HG03439 (cell line): ENCODE measurements at regions not wholly inside any gene's neighbourhood (a gene's known extent, or its start where the extent isn't known, plus 50 kb on each side); places are given as distances from the start of the nearest gene placed in this dataset.
"Not testable (repeated sequence)": the region's sequence is repeated elsewhere in the genome, so short reads cannot be mapped to it uniquely, and the experiment has no call there.

Experiments
- ATAC-seq: cut with Tn5 transposase; IDR thresholded peaks from one replicate; pipeline ENCODE4 v1.9.1; 2021; ENCODE audit warnings: mild to moderate bottlenecking, moderate library complexity; ENCODE audit not compliant: unreplicated experiment

DNA sequence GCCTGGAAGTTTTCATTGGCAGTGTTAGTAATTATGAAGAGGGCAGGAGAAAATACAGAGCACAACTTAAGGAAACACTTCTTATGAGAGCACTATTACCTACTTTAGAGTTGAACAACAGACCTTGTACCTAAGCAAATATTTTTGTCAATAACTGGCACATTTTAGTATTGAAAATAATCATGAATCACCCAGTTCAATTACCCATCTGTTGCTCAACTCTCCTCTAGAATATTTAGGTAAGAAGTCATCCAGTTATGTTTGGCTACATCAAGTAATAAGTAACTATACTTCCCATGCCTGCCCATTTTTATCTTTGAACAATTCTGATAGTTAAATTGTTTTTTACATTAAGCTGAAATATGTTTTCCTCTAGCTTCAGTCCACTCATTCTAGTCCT lies 893.4 kb downstream of the DIAPH3 start:
- ATAC-seq = no peak

DNA sequence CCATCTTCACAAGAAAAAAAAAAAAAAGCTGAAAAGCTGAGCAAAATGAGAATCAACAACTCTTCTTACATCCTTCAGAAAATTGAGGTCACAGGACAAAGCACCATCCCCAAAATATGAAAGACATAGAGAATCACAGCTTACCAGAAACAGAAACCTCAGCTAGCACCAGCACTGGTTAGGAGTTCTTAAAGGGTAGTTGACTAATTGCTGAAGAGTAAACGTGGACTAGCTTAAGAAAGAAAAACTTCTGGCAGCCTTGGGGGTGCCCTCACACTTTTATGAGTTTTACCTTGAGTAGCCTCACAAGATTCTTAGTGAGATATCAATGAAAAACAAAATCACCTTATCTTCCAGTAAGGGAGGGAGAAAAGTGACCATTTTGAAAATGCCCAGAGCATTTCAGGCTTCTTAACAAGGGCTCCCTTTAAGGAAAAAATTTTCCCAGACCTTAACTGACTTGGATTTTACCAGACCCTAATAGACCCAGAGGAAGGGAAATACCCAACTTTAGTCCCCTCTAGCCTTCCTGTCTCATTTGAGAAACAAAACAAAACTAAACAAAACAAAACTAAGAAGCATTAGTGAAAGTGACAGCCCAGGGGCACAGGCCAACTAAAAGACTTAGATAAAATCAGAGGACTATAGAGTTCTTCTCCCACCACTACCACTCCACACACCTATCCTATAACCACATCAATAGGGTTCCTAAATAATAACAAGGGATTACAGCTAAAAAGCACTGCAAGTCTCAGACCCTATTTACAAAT lies 888.6 kb downstream of the DIAPH3 start:
- no peak for ATAC-seq

DNA sequence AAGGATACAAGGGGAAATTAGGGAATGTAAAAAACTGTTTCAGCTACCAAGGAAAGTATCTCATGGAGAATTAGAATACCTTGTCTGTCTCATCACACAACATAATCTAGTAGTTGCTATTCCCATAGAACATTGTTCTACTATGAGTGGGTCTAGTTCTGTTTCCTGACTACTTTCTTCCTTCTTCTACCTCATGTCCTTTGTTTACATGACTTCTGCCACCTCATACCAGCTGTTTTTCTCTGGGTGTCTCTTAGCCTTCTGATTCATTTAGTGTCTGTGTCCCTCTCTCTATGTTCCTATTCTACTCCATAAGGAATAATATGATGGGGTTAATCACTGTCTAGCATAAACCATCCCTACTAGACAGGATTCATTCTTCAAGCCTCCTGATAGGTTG lies 887.3 kb downstream of the DIAPH3 start:
- no peak for ATAC-seq

DNA sequence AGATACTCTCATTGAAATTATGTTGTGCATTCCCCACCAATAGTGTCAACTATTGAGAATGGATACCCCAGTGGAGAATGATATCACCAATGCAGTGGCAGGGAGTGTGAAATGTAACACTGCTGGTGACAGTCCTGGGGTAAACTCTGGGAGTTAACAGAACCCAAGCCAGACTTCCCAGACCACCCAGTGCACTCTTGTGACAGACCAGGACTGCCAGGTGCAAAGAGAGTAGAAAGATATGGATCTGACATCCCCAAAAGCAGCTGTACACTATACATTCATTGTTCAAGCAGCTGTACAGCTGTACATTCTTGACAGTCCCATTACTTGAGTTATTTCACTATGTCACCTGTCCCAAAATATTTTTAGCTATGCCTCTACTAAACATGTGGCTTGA lies 886.6 kb downstream of the DIAPH3 start:
- ATAC-seq = no peak

DNA sequence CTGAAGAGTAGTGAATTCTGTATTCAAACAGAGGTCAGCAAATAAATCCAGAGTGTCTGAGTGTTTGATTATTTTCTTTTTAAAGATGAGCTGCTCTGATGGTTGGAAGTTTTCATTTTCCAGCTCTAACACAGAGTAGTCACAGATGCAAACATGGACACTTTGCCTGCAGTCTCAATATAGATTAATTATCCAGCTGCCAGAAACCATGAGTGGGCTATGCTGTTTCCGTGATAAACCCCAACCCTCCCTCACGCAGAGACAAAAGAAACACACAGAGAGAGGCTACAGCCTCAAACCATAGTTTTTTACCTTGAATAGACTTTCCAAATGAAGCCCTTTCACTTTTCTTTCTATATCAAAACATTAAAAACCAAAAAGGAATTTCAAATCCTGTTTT lies 884.7 kb downstream of the DIAPH3 start:
- no peak for ATAC-seq

DNA sequence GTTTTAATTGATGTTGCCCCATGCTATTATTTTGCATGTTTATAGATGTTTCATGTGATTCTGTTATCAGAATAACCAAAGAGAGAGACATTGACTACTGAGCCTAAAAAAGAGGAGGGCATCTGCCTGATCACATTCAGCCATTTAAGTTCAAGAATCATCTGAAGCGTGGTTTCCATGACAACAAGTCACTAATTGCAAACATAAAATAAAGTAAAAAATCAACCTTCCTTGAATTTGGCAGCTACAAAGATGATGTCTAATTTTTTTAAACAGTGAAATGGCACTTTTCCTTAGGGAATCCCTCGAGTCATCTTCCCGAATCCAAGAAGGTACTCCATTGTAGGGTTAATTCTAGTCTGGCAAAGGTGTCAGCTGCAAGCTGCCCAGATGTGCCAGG lies 884.2 kb downstream of the DIAPH3 start:
- ATAC-seq = no peak

DNA sequence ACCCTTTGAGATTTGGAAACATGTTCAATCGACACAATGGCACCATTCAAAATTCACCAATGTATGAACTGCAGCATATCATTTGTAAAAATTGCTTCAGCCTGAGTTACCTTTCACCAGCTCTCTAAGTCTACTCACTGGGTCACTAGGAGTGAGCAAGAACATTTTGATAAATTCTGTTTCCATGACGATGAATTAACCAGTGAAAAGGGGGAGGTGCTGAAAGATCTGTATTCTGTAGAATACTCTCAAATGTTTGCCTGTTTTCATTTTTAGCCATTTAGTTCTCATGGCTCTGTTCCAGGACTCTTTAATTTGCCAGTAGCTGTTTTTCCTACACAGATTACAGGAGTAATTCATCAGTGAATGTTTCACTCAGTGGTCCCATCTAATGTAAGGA lies 883.4 kb downstream of the DIAPH3 start:
- ATAC-seq = no peak

DNA sequence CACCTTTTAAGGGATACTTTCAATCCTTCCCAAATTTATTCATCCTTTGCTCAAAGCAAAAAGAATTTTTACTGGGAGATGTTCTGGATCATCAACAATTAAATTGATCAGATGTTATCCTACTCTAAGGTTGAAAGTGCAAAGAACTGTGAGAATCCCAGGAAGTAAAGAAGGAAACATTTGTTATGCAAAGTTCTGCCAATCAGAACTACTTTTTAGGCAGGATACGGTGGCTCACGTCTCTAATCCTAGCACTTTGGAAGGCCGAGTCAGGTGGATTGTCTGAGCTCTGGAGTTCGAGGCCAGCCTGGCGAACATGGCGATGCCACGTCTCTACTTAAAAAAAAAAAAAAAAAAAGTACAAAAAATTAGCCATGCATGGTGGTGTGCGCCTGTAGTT lies 882.3 kb downstream of the DIAPH3 start:
- ATAC-seq = no peak

DNA sequence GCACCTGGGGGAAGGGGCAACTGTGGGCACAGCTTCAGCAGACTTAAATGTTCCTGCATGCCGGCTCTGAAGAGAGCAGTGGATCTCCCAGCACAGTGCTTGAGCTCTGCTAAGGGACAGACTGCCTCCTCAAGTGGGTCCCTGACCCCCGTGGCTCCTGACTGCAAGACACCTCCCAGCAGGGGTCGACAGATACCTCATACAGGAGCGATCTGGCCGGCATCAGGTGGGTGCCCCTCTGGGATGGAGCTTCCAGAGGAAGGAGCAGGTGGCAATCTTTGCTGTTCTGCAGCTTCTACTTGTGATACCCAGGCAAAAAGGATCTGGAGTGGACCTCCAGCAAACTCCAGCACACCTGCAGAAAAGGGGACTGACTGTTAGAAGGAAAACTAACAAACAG lies 871.5 kb downstream of the DIAPH3 start:
- not testable (repeated sequence) for ATAC-seq

DNA sequence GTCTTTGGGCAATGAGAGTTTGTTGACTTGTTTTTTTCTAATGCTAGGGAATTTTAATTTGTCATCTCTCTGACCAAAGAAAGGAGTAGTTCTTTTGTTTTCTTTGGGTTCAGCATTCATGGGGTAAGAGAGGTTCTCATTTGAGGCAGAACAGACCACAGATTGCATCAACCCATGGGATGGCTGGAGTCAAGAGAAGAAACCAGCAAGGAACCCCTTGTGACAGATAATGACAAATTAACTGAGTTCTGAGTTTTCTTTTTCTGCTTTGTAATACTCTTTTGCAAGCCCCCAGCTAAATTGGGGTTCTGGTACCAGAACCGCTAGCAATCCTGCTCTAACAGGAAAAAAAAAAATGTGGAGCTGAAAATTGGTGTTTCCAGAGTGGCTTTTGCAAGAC lies 864.1 kb downstream of the DIAPH3 start:
- no peak for ATAC-seq

DNA sequence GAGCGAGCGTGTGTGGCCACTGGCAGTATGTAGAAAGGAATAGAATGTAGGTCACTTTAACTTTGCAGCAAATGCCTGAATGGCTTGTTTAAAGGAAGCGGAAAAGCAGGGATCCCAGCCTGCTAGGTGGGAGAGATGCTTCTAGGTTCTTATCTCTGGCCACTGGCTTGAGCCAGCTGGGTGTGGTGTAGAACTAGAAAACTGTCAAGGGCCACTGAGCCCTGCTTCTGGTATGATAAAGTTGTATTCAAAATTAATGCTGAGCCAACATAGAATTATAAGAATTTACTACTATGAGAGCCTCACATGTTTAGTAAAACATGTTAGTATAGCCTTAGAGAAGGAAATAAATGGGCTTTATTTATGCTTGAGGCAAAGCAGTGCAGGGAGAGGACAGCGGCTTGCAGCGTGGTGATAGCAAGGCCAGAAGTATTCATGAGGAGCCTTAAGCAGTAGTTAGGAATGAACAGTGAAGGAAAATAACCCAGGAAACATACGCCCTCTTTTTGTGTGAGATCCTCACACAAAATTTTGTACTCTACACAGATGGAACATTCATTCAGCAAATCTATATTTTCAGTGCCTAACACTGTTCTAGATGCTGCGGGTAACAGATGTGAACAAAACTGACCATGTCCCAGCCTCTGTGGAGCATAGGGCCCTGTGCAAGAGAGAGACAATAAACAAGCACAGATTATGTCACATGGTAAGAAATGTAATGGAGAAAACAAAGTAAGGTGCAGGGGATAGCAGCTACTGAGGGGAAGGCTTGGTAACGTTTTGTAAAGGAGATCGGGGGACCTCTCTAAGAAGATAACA lies 863.2 kb downstream of the DIAPH3 start:
- ATAC-seq = no peak

DNA sequence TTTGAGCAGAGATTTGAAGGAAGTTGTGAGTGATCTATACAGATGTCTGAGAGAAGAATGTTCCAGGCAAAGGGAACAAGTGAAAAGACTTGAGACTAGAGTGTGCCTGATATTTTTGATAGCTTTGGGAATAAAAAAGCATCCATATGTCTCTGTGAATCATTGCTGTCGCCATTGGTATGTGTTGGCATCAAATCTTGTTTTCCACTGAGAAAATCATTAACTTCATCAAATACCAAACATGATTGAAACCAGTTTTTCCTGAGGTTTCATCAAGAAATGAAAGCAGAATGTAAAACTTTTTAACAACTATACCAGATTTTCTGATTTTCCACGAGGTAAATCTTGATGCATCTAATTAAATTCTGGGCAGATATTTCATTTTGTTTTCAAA lies 862.6 kb downstream of the DIAPH3 start:
- no peak for ATAC-seq

DNA sequence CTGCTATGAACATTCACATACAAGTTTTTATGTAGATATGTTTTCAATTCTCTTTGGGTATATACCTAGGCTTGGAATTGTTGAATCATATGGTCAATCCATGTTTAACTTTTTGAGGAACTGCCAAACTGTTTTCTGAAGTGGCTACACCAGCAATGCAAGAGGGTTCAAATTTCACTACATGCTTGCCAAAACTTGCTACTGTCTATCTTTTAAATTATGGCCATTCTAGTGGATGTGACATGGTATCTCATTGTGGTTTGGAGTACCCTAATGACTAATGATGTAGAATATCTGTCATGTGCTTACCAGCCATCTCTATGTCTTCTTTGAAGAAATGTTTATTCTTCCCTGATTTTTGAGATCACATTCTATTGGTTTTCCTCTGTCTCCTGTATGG lies 860.3 kb downstream of the DIAPH3 start:
- ATAC-seq = no peak

DNA sequence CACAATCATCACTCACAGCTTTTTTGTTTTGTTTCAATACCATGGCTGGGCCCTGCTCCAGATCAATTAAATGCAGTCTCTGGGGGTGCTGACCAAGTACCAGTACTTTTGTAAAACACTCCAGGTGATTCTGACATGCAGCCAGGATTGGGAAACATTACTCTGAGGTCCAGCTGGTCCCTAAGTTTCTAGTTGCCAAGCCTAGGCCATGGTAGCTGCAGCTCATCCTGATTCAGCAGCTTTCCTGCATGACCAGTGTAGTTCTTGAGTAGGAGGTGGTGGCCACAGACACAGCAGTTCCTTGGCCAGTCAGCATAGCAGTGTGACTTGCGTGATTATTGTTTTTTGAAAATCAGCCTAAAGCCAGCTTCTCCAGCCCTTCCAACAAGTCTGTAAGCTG lies 859.1 kb downstream of the DIAPH3 start:
- no peak for ATAC-seq

DNA sequence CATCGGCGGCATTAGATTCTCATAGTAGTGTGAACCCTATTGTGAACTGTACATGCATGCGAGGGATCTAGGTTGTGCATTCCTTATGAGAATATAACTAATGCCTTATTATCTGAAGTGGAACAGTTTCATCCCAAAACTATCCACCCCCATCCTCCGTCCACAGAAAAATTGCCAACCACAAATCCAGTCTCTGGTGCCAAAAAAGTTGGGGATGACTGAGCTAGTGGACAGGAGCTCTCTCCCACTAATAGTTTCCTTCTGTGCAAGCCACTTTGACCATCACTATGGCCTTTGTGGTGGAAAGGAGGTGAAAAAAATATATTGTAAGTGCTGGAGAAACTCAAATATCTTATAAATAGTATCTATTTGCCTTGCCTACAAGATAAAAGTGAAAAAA lies 857.8 kb downstream of the DIAPH3 start:
- no peak for ATAC-seq

DNA sequence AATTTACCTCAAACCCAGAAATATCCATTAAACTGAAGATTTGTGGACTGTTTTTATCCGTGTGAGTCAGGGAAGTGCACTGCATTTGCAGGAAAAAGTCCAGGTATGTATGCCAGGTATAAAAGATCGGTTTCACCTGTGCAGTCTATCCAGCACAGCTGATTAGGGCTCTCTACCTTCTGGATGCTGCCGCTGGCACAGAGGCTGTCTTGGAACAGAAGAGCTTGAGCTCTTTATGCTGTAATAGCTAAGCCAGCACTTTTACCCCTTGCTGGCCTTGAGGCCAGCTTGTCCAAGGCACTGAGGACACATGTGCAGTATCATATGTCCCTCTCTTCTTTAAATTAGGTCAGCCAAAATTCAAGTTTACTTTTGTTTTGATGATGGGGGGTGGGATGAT lies 851.0 kb downstream of the DIAPH3 start:
- no peak for ATAC-seq

DNA sequence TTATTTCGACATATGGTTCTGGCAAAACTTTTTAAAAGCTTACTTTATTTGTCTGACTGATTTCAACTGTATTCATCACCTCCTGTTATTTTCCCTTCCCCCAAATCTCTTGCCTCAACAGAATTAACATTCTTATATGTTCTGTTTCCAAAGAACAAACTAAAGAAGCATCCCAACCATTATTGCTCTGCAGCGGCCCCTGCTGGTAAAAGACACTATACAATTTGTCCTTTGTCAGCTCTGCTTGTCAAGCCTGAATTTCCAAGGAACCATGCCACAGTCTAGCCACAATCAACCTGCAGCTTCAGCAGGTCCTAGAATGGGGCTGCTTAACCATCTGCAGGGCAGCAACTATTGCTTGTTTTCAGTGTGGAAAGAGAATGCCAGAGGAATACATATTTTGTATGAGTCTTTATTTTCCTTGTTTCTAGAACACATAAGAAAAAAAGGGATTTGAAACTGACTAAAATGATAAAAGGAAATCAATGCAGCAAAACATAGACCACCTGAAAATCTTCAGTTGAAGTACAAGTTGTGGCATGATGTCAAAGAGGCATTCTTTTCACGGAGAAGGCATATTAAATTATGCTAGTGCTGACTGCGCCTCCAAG lies 845.3 kb downstream of the DIAPH3 start:
- ATAC-seq = peak; percentile 71

DNA sequence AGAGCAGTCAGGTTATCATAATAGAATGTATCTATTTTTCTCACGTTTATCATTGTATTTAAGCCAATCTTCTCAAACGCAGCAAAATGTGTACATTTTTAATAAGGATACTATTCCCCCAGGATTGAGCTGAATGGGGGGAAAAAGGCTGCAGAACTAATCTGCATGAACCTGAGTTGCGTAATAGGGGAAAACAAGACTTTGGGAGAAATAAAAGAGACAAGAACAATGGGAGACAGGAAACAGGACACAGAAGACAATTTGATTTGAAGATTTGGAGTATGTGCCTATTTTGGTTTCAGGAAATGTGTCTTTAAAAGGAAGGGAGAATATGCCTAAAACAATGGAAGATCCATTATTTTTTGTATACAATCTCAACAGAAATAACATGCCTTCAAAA lies 844.5 kb downstream of the DIAPH3 start:
- ATAC-seq = no peak

DNA sequence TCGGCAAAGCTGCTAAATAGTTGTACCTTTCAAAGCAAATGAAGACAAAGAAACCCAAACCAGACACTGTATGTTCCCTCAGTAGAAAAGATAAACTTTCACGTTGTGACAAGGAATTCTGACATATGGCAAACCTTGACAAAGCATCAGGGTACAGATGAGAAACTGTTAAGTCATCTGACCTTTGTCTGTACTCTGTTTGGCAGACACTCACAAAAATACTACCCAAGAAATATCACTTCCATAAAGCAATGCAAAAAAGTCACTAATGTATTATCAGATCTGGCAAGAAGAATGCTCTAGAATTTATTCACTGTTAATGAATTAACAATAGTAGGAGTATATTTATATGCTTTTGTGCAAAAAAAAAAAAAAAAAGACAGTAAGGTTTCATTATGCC lies 843.7 kb downstream of the DIAPH3 start:
- no peak for ATAC-seq

DNA sequence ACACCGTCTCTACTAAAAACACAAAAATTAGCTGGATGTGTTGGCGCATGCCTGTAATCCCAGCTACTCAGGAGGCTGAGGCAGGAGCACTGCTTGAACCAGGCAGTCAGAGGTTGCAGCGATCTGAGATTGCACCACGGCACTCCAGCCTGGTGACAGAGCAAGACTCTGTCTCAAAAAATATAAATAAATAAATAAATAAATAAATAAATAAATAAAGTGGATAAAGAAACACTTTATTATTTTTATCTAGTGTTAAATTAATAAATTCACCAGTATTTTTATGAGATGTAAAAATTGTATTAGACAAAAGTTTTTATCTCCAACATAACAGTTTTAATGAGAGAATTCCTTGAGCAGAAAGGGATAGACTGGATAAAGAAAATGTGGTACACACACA lies 839.3 kb downstream of the DIAPH3 start:
- not testable (repeated sequence) for ATAC-seq

DNA sequence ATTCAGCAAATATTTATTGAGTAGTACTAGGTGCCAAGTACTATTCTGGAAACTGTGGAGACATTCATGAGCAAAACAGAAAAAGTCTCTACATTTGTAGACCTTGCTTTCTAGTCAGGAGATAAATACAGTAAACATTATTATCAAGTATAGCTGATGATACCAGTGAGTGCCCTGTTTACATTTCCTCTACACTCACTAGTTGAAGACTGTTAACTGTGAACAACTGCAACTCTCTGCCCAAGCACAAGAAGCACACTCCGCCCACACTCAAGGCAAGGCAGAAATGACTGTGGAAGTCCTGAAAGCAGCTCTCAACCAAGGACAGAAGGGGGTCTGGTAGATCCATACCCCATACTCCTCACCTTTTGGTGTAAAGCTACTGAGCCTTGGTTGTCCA lies 837.0 kb downstream of the DIAPH3 start:
- no peak for ATAC-seq

DNA sequence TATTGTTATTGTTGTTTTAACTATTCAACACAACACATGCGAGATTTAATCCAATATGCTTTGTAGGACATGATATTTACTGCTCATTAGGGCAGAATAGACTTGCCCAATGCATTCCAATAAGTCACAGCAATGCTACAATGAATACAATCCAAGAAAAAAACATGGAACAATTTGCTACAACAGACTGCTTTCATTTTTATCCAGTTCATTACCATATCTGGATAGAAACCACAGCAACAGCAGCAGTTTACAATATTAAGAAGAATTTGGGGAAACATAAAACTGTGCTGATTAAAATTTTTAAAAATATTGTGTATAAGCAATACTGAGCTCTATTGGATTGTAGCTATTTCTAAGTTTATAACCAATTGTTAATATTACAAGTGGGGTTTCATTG lies 833.0 kb downstream of the DIAPH3 start:
- no peak for ATAC-seq
